CD8-positive, alpha-beta memory T cell (primary cell): ENCODE measurements at regions not wholly inside any gene's neighbourhood (a gene's known extent, or its start where the extent isn't known, plus 50 kb on each side); places are given as distances from the start of the nearest gene placed in this dataset.

ENCODE experiments used
- CTCF ChIA-PET: fragments of 350-600 bp; sonication (Branson Sonifier 250); formaldehyde crosslinking; loops from one replicate; lab custom pipeline; 2021; ENCODE audit warnings: antibody characterized with exemption; lab: Charles Lee
- POLR2A ChIA-PET: fragments of 350-600 bp; sonication (Branson Sonifier 250); formaldehyde crosslinking; loops from one replicate; lab custom pipeline; 2021; ENCODE audit warnings: antibody characterized with exemption; lab: Charles Lee
- DNase-seq, 5 donors: peaks; one replicate each; pipeline versions ENCODE4 v3.0.0 to v3.0.0-alpha.2; 2020 to 2022; ENCODE audit warnings: mixed read lengths in 1 of 5
- H3K27ac ChIP-seq: one replicate; pipeline ENCODE4 v1.7.0; 2013; ENCODE audit warnings: low read depth, mild to moderate bottlenecking, low read length, moderate library complexity
- H3K27me3 ChIP-seq: 2 replicates; pipeline ENCODE4 v1.7.0; 2013; ENCODE audit warnings: low read length, mild to moderate bottlenecking; ENCODE audit not compliant: insufficient read depth, poor library complexity, severe bottlenecking
- H3K36me3 ChIP-seq: 2 replicates; pipeline ENCODE4 v1.7.0; 2013; ENCODE audit warnings: mild to moderate bottlenecking, low read length, moderate library complexity; ENCODE audit not compliant: insufficient read depth
- H3K4me1 ChIP-seq: 2 replicates; pipeline ENCODE4 v1.7.0; 2013; ENCODE audit warnings: mild to moderate bottlenecking, low read length, moderate library complexity; ENCODE audit not compliant: insufficient read depth
- H3K4me3 ChIP-seq: 2 replicates; pipeline ENCODE4 v1.7.0; 2013; ENCODE audit warnings: mild to moderate bottlenecking, low read length
- H3K9me3 ChIP-seq: 2 replicates; pipeline ENCODE4 v1.7.0; 2013; ENCODE audit warnings: mild to moderate bottlenecking, low read length
- H3K27ac Mint-ChIP-seq, 8 donors: one replicate each; pipeline ENCODE4 v1.8.0; 2020 to 2021; ENCODE audit warnings: mixed read lengths in 8 of 8, mild to moderate bottlenecking in 6 of 8, inconsistent platforms in 3 of 8, moderate library complexity in 3 of 8
- H3K27me3 Mint-ChIP-seq, 2 donors: one replicate each; pipeline ENCODE4 v1.8.0; 2020 to 2021; ENCODE audit warnings: mixed read lengths in 2 of 2, mild to moderate bottlenecking in 1 of 2, moderate library complexity in 1 of 2
- H3K36me3 Mint-ChIP-seq, 3 donors: one replicate each; pipeline ENCODE4 v1.8.0; 2020 to 2021; ENCODE audit warnings: mixed read lengths in 3 of 3, inconsistent platforms in 1 of 3, mild to moderate bottlenecking in 1 of 3
- H3K4me1 Mint-ChIP-seq, 3 donors: one replicate each; pipeline ENCODE4 v1.8.0; 2020 to 2021; ENCODE audit warnings: mixed read lengths in 3 of 3, inconsistent platforms in 1 of 3, mild to moderate bottlenecking in 1 of 3
- H3K4me3 Mint-ChIP-seq, 7 donors: one replicate each; pipeline ENCODE4 v1.8.0; 2020 to 2021; ENCODE audit warnings: mixed read lengths in 7 of 7, mild to moderate bottlenecking in 6 of 7, moderate library complexity in 4 of 7, inconsistent platforms in 2 of 7
- H3K9me3 Mint-ChIP-seq, 5 donors: one replicate each; pipeline ENCODE4 v1.8.0; 2020 to 2022; ENCODE audit warnings: mixed read lengths in 5 of 5, mild to moderate bottlenecking in 3 of 5, moderate library complexity in 2 of 5, inconsistent platforms in 1 of 5

GRCh38 chr6:91781946-91782345, 1195.1 kb upstream of the MAP3K7 start:
- Histone ChIP-seq H3K27me3 (no peaks in the 10 kb centered on the region), H3K4me3 (no peak overlapping the region), H3K4me1 (no peaks in the 10 kb centered on the region), H3K27ac (no peak overlapping the region), H3K9me3 (no peaks in the 10 kb centered on the region), H3K36me3 (no peaks in the 10 kb centered on the region)
- Mint-ChIP-seq H3K27me3 (no peaks in the 10 kb centered on the region), H3K9me3 (peaks cover 4 to 36% (median 13%) of the 10 kb centered on the region in 5 donors), H3K27ac (no peak overlapping the region), H3K36me3 (no peaks in the 10 kb centered on the region), H3K4me3 (no peak overlapping the region), H3K4me1 (no peaks in the 10 kb centered on the region)
- no peak for DNase-seq
- CTCF ChIA-PET, result no interaction called here
- POLR2A ChIA-PET, result interaction anchor here (0.6 kb wide), 1 partner anchor 1612 kb away, joined by 4 read pairs; no protein-coding TSS in a partner anchor

DNA sequence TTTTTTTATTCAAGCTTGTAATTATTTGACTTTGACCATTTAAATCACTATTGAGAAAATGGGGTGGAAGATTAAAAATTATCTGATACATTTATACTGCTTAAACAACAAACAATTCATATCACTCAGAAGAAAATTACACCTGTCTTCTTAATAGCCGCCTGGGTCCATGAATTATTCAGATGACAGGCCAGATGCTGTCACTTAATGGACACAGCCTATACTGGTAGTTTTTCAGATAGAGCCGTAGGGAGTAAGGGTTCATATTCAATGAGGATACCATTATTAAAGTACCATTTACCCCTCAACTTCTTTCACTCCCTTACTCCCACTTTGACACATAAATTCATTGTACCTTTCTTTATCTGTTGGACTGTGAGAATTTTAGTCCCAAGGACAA, 1193.4 kb upstream of the MAP3K7 start:
- no peak overlapping the region for H3K27ac ChIP-seq
- Mint-ChIP-seq H3K9me3 (peaks cover 7 to 36% (median 10%) of the 10 kb centered on the region in 5 donors), H3K4me3 (no peak overlapping the region), H3K27me3 (no peaks in the 10 kb centered on the region), H3K36me3 (no peaks in the 10 kb centered on the region), H3K27ac (no peak overlapping the region), H3K4me1 (no peaks in the 10 kb centered on the region)
- H3K4me3 ChIP-seq, result no peak overlapping the region
- H3K9me3 ChIP-seq, result no peaks in the 10 kb centered on the region
- no peaks in the 10 kb centered on the region for H3K36me3 ChIP-seq
- no peaks in the 10 kb centered on the region for H3K4me1 ChIP-seq
- POLR2A ChIA-PET, result no interaction called here
- DNase-seq, result no peak
- CTCF ChIA-PET, result no interaction called here
- no peaks in the 10 kb centered on the region for H3K27me3 ChIP-seq

DNA sequence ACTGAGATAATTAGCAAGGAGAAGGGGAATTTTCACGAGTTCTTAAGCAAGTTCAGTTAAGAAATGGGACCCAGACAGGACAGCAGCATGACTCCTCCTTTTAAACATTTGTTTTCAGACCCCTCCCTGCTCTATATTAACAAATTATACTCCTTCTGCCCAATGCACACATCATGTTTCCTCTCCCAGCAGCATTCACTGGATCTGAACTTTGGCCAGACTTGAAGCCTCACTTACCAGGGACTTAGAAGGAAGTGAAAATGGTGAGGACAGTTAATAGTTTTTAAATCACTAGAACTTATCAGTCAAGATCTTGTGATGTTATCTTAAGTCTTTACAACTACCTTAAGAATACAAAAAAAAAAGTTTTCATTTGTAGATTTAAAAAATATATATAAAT, 1174.7 kb upstream of the MAP3K7 start:
- POLR2A ChIA-PET, result no interaction called here
- DNase-seq, result no peak
- no peak overlapping the region for H3K4me3 Mint-ChIP-seq

GRCh38 chr6:91754691-91755090, 1167.8 kb upstream of the MAP3K7 start:
- no peak overlapping the region for H3K27ac Mint-ChIP-seq
- no peak for DNase-seq

More for the DNA sequence above, 1174.7 kb upstream of the MAP3K7 start:
- Mint-ChIP-seq H3K27me3 (no peaks in the 10 kb centered on the region), H3K36me3 (peaks cover 0 to 1% (median 0%) of the 10 kb centered on the region in 3 donors), H3K27ac (no peak overlapping the region), H3K9me3 (peaks cover 0 to 25% (median 5%) of the 10 kb centered on the region in 5 donors), H3K4me1 (no peaks in the 10 kb centered on the region)
- H3K27me3 ChIP-seq, result no peaks in the 10 kb centered on the region
- H3K9me3 ChIP-seq, result no peaks in the 10 kb centered on the region
- no peak overlapping the region for H3K27ac ChIP-seq
- CTCF ChIA-PET, result no interaction called here
- no peaks in the 10 kb centered on the region for H3K36me3 ChIP-seq
- no peaks in the 10 kb centered on the region for H3K4me1 ChIP-seq
- H3K4me3 ChIP-seq, result no peak overlapping the region

GRCh38 chr6:91751526-91751925, 1164.7 kb upstream of the MAP3K7 start:
- Histone ChIP-seq H3K9me3 (no peaks in the 10 kb centered on the region), H3K36me3 (no peaks in the 10 kb centered on the region), H3K4me1 (no peaks in the 10 kb centered on the region), H3K4me3 (no peak overlapping the region), H3K27ac (no peak overlapping the region), H3K27me3 (no peaks in the 10 kb centered on the region)
- H3K4me1 Mint-ChIP-seq, result no peaks in the 10 kb centered on the region
- no peak for DNase-seq
- H3K9me3 Mint-ChIP-seq, result peaks cover 0 to 18% (median 2%) of the 10 kb centered on the region in 5 donors
- no peak overlapping the region for H3K27ac Mint-ChIP-seq
- ChIA-PET CTCF (no interaction called here), POLR2A (no interaction called here)
- H3K27me3 Mint-ChIP-seq, result no peaks in the 10 kb centered on the region
- H3K36me3 Mint-ChIP-seq, result no peaks in the 10 kb centered on the region
- no peak overlapping the region for H3K4me3 Mint-ChIP-seq

More at GRCh38 chr6:91754691-91755090, 1167.8 kb upstream of the MAP3K7 start:
- no peaks in the 10 kb centered on the region for H3K9me3 ChIP-seq
- Mint-ChIP-seq H3K4me3 (no peak overlapping the region), H3K36me3 (no peaks in the 10 kb centered on the region), H3K4me1 (no peaks in the 10 kb centered on the region), H3K27me3 (no peaks in the 10 kb centered on the region), H3K9me3 (peaks cover 0 to 22% (median 5%) of the 10 kb centered on the region in 5 donors)
- H3K36me3 ChIP-seq, result no peaks in the 10 kb centered on the region
- H3K27me3 ChIP-seq, result no peaks in the 10 kb centered on the region
- H3K27ac ChIP-seq, result no peak overlapping the region
- POLR2A ChIA-PET, result no interaction called here
- no peak overlapping the region for H3K4me3 ChIP-seq
- H3K4me1 ChIP-seq, result no peaks in the 10 kb centered on the region
- CTCF ChIA-PET, result no interaction called here

GRCh38 chr6:91744566-91744965, 1157.7 kb upstream of the MAP3K7 start:
- Histone ChIP-seq H3K9me3 (no peaks in the 10 kb centered on the region), H3K36me3 (no peaks in the 10 kb centered on the region), H3K27ac (no peak overlapping the region), H3K4me1 (no peaks in the 10 kb centered on the region), H3K27me3 (no peaks in the 10 kb centered on the region), H3K4me3 (no peak overlapping the region)
- no peak overlapping the region for H3K27ac Mint-ChIP-seq
- H3K9me3 Mint-ChIP-seq, result peaks cover 0 to 12% (median 5%) of the 10 kb centered on the region in 5 donors
- no peaks in the 10 kb centered on the region for H3K36me3 Mint-ChIP-seq
- H3K27me3 Mint-ChIP-seq, result no peaks in the 10 kb centered on the region
- CTCF ChIA-PET, result no interaction called here
- H3K4me3 Mint-ChIP-seq, result no peak overlapping the region
- H3K4me1 Mint-ChIP-seq, result no peaks in the 10 kb centered on the region
- DNase-seq, result no peak
- POLR2A ChIA-PET, result no interaction called here

GRCh38 chr6:91743756-91744155, 1156.9 kb upstream of the MAP3K7 start:
- Histone ChIP-seq H3K4me3 (no peak overlapping the region), H3K9me3 (no peaks in the 10 kb centered on the region), H3K27me3 (no peaks in the 10 kb centered on the region), H3K4me1 (no peaks in the 10 kb centered on the region), H3K27ac (no peak overlapping the region), H3K36me3 (no peaks in the 10 kb centered on the region)
- H3K4me3 Mint-ChIP-seq, result no peak overlapping the region
- DNase-seq, result no peak
- H3K27ac Mint-ChIP-seq, result no peak overlapping the region
- ChIA-PET CTCF (no interaction called here), POLR2A (no interaction called here)
- H3K4me1 Mint-ChIP-seq, result no peaks in the 10 kb centered on the region
- no peaks in the 10 kb centered on the region for H3K27me3 Mint-ChIP-seq
- H3K9me3 Mint-ChIP-seq, result peaks cover 0 to 12% (median 5%) of the 10 kb centered on the region in 5 donors
- H3K36me3 Mint-ChIP-seq, result no peaks in the 10 kb centered on the region

GRCh38 chr6:91731939-91732338, 1145.1 kb upstream of the MAP3K7 start:
- Histone ChIP-seq H3K27ac (no peak overlapping the region), H3K36me3 (no peaks in the 10 kb centered on the region), H3K9me3 (no peaks in the 10 kb centered on the region), H3K27me3 (no peaks in the 10 kb centered on the region), H3K4me3 (no peak overlapping the region), H3K4me1 (no peaks in the 10 kb centered on the region)
- H3K4me1 Mint-ChIP-seq, result no peaks in the 10 kb centered on the region
- POLR2A ChIA-PET, result no interaction called here
- H3K4me3 Mint-ChIP-seq, result no peak overlapping the region
- H3K36me3 Mint-ChIP-seq, result no peaks in the 10 kb centered on the region
- CTCF ChIA-PET, result no interaction called here
- no peak for DNase-seq
- H3K9me3 Mint-ChIP-seq, result peaks cover 2 to 21% (median 8%) of the 10 kb centered on the region in 5 donors
- H3K27ac Mint-ChIP-seq, result no peak overlapping the region
- H3K27me3 Mint-ChIP-seq, result no peaks in the 10 kb centered on the region

GRCh38 chr6:91730710-91731109, 1143.8 kb upstream of the MAP3K7 start:
- CTCF ChIA-PET, result no interaction called here
- POLR2A ChIA-PET, result no interaction called here

More at GRCh38 chr6:91730710-91731109, 1143.8 kb upstream of the MAP3K7 start:
- Mint-ChIP-seq H3K27me3 (no peaks in the 10 kb centered on the region), H3K4me3 (no peak overlapping the region), H3K9me3 (peaks cover 2 to 20% (median 8%) of the 10 kb centered on the region in 5 donors), H3K4me1 (no peaks in the 10 kb centered on the region), H3K27ac (no peak overlapping the region), H3K36me3 (no peaks in the 10 kb centered on the region)
- Histone ChIP-seq H3K36me3 (no peaks in the 10 kb centered on the region), H3K27me3 (no peaks in the 10 kb centered on the region), H3K27ac (no peak overlapping the region), H3K4me1 (no peaks in the 10 kb centered on the region), H3K4me3 (no peak overlapping the region), H3K9me3 (no peaks in the 10 kb centered on the region)
- no peak for DNase-seq
